ENCODE measurements at regions not wholly inside any gene's neighbourhood (a gene's known extent, or its start where the extent isn't known, plus 50 kb on each side); places are given as distances from the start of the nearest gene placed in this dataset.
A peak's percentile ranks its signal among the peaks of the same experiment; 100 is the strongest.

DNA sequence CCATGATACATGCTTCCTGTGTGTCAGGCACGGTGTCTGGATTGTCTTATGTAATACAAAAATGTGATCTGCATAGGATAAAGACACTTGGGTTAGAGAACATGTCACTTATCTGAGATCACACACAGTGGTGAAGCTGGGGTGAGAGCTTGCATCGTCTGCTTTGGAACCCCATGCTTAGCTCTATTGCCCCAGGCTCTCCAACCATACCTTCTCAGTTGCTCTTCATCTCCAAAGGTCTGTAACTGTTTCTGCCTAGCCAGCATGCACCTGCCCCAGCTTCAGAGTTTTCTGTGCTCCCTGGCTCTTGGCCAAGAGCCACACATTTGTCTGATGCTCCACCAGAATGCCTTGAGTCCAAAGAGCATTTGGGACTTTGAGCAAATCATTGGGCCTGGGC lies 93.9 kb upstream of the COG2 start:
- 4% methylated on average over 2 of the region's 2 CpGs for WGBS (ENCODE audit: missing lambda C conversion rate)
- Histone ChIP-seq H3K4me2 (no peak overlapping the region), H3K9me3 (no peaks in the 10 kb centered on the region), H3K4me1 (no peaks in the 10 kb centered on the region), H3K4me3 (no peak overlapping the region), H3K27ac (no peak overlapping the region)
- DNase-seq (ENCODE audit: low read depth in 1 of 2, low spot score in 1 of 2) (no peak), FAIRE-seq (no peak), ATAC-seq (no peak)
- TF ChIP-seq NFE2L2 (conservative IDR thresholded peaks at IDR 0.05; ENCODE audit: low read length), result no peak
- no peak for TF ChIP-seq FOSB (CRISPR knock-in tag; IDR thresholded peaks at IDR 0.05)
- no peak for TF ChIP-seq CEBPB (IDR thresholded peaks at IDR 0.05)
- TF ChIP-seq KDM5A (IDR thresholded peaks at IDR 0.05), result no peak
- no peak for TF ChIP-seq RNF2 (IDR thresholded peaks at IDR 0.05; ENCODE audit: borderline replicate concordance, low read depth)
- TF ChIP-seq RCOR1 (IDR thresholded peaks at IDR 0.05; ENCODE audit: low read depth, low read length), result no peak
- TF ChIP-seq, protein P1, sequence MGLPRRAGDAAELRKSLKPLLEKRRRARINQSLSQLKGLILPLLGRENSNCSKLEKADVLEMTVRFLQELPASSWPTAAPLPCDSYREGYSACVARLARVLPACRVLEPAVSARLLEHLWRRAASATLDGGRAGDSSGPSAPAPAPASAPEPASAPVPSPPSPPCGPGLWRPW (IDR thresholded peaks at IDR 0.05), result no peak
- TF ChIP-seq, protein P2, sequence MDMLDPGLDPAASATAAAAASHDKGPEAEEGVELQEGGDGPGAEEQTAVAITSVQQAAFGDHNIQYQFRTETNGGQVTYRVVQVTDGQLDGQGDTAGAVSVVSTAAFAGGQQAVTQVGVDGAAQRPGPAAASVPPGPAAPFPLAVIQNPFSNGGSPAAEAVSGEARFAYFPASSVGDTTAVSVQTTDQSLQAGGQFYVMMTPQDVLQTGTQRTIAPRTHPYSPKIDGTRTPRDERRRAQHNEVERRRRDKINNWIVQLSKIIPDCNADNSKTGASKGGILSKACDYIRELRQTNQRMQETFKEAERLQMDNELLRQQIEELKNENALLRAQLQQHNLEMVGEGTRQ (IDR thresholded peaks at IDR 0.05), result no peak
- TF ChIP-seq, protein P3, sequence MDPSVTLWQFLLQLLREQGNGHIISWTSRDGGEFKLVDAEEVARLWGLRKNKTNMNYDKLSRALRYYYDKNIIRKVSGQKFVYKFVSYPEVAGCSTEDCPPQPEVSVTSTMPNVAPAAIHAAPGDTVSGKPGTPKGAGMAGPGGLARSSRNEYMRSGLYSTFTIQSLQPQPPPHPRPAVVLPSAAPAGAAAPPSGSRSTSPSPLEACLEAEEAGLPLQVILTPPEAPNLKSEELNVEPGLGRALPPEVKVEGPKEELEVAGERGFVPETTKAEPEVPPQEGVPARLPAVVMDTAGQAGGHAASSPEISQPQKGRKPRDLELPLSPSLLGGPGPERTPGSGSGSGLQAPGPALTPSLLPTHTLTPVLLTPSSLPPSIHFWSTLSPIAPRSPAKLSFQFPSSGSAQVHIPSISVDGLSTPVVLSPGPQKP (IDR thresholded peaks at IDR 0.05; ENCODE audit: low read depth, low read length), result no peak
- POLR2A ChIA-PET, result no interaction called here
- CTCF ChIA-PET, result no interaction called here

DNA sequence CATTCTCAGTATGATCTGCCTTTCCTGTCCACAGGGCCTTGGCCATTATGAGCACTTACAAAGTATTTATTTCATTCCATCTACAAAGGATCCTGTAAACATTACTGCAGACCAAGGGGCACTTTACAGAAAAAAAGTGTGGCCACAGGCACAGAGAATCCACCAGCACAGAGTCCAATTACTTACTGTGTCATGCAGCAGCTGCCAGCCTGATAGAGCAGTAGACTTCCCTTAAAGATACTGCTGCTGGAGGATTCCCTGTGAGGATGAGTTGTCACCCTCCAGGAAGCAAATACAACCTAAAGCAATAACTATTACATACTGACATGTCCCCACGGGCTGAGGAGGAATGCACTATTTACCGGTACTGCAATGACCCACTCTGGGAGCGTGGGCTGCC lies 97.1 kb upstream of the COG2 start:
- ChIA-PET CTCF (no interaction called here), POLR2A (no interaction called here)
- DNase-seq (ENCODE audit: low read depth in 1 of 2, low spot score in 1 of 2), result no peak
- no peak for TF ChIP-seq FOSB (CRISPR knock-in tag; IDR thresholded peaks at IDR 0.05)
- TF ChIP-seq GATA3 (IDR thresholded peaks at IDR 0.05; ENCODE audit: borderline replicate concordance), result no peak
- TF ChIP-seq CBX8 (IDR thresholded peaks at IDR 0.05), result no peak
- no peak for TF ChIP-seq RFX5 (IDR thresholded peaks at IDR 0.05)
- TF ChIP-seq, protein P4, sequence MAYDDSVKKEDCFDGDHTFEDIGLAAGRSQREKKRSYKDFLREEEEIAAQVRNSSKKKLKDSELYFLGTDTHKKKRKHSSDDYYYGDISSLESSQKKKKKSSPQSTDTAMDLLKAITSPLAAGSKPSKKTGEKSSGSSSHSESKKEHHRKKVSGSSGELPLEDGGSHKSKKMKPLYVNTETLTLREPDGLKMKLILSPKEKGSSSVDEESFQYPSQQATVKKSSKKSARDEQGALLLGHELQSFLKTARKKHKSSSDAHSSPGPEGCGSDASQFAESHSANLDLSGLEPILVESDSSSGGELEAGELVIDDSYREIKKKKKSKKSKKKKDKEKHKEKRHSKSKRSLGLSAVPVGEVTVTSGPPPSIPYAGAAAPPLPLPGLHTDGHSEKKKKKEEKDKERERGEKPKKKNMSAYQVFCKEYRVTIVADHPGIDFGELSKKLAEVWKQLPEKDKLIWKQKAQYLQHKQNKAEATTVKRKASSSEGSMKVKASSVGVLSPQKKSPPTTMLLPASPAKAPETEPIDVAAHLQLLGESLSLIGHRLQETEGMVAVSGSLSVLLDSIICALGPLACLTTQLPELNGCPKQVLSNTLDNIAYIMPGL (CRISPR knock-in tag; IDR thresholded peaks at IDR 0.05; ENCODE audit: borderline replicate concordance), result no peak
- TF ChIP-seq RNF2 (IDR thresholded peaks at IDR 0.05; ENCODE audit: borderline replicate concordance, low read depth), result no peak
- TF ChIP-seq NPAS2 (CRISPR knock-in tag; IDR thresholded peaks at IDR 0.05; ENCODE audit: borderline replicate concordance), result no peak
- TF ChIP-seq ESRRA (IDR thresholded peaks at IDR 0.05; ENCODE audit: borderline replicate concordance, low read length), result no peak
- TF ChIP-seq ZC3H11A (IDR thresholded peaks at IDR 0.05), result no peak
- TF ChIP-seq, protein P5, sequence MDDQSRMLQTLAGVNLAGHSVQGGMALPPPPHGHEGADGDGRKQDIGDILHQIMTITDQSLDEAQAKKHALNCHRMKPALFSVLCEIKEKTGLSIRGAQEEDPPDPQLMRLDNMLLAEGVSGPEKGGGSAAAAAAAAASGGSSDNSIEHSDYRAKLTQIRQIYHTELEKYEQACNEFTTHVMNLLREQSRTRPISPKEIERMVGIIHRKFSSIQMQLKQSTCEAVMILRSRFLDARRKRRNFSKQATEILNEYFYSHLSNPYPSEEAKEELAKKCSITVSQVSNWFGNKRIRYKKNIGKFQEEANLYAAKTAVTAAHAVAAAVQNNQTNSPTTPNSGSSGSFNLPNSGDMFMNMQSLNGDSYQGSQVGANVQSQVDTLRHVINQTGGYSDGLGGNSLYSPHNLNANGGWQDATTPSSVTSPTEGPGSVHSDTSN (IDR thresholded peaks at IDR 0.05), result no peak
- no peak for TF ChIP-seq HOXB5 (CRISPR knock-in tag; IDR thresholded peaks at IDR 0.05)
- TF ChIP-seq, protein P6, sequence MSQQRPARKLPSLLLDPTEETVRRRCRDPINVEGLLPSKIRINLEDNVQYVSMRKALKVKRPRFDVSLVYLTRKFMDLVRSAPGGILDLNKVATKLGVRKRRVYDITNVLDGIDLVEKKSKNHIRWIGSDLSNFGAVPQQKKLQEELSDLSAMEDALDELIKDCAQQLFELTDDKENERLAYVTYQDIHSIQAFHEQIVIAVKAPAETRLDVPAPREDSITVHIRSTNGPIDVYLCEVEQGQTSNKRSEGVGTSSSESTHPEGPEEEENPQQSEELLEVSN (IDR thresholded peaks at IDR 0.05; ENCODE audit: borderline replicate concordance, low read depth), result no peak
- TF ChIP-seq HEYL (CRISPR knock-in tag; IDR thresholded peaks at IDR 0.05), result no peak
- no peak for TF ChIP-seq PHF8 (IDR thresholded peaks at IDR 0.05; ENCODE audit: borderline replicate concordance, low read depth)
- Histone ChIP-seq H3K4me3 (no peak overlapping the region), H3K9me3 (no peaks in the 10 kb centered on the region), H3K27ac (0 out of 6 replicates have a peak overlapping the region, but pooled peaks of 1 of the 2 experiments have one; percentile 30), H3K4me2 (no peak overlapping the region), H3K4me1 (no peaks in the 10 kb centered on the region)
- 66% methylated on average over 3 of the region's 3 CpGs for WGBS (ENCODE audit: missing lambda C conversion rate)
- FAIRE-seq, result no peak
- no peak for ATAC-seq
